Tibial nerve (tissue), 4 donors: ENCODE measurements at regions not wholly inside any gene's neighbourhood (a gene's known extent, or its start where the extent isn't known, plus 50 kb on each side); places are given as distances from the start of the nearest gene placed in this dataset.

Experiments used
- DNase-seq, 2 donors: peaks; one replicate each; pipeline ENCODE4 v3.0.0-alpha.2; 2019; ENCODE audit warnings: low spot score in 2 of 2
- H3K27ac ChIP-seq, 4 donors: fragments of 200-600 bp; sonication (generic) in 3 of 4; one replicate each; pipeline ENCODE4 v1.5.1; 2017 to 2019; ENCODE audit warnings: mild to moderate bottlenecking in 1 of 4
- H3K27me3 ChIP-seq, 2 donors: fragments of 200-600 bp; sonication (generic) in 1 of 2; one replicate each; pipeline versions ENCODE4 v1.5.1 to v1.6.0; 2017 to 2019
- H3K36me3 ChIP-seq, 3 donors: fragments of 200-600 bp; sonication (generic); one replicate each; pipeline ENCODE4 v1.5.1; 2018 to 2019
- H3K4me1 ChIP-seq, 4 donors: fragments of 200-600 bp; sonication (generic) in 3 of 4; one replicate each; pipeline ENCODE4 v1.5.1; 2017 to 2019
- H3K4me3 ChIP-seq, 4 donors: fragments of 200-600 bp; sonication (generic) in 3 of 4; one replicate each; pipeline ENCODE4 v1.5.1; 2017 to 2019; ENCODE audit warnings: mild to moderate bottlenecking in 1 of 4, moderate library complexity in 1 of 4
- H3K9me3 ChIP-seq, 4 donors: fragments of 200-600 bp; sonication (generic) in 3 of 4; one replicate each; pipeline ENCODE4 v1.5.1; 2017 to 2019
- EP300 ChIP-seq, 2 donors: sonication (generic); formaldehyde crosslinking; IDR thresholded peaks; one replicate each; pipeline ENCODE4 v1.6.1; 2017; ENCODE audit warnings: antibody characterized with exemption in 2 of 2, mild to moderate bottlenecking in 1 of 2
- POLR2A ChIP-seq, 2 donors: fragments of 450-650 bp; IDR thresholded peaks; one replicate each; pipeline ENCODE4 v1.6.1; 2017; ENCODE audit warnings: antibody characterized with exemption in 2 of 2, mild to moderate bottlenecking in 2 of 2, moderate library complexity in 2 of 2
- WGBS, 2 donors: methylation state at CpG; one replicate each; pipeline ENCODE4 v1.1.5; 2018; 5-methylcytosine and 5-hydroxymethylcytosine counted together
- TF ChIP-seq, protein P1 (sequence below), 5 experiments: fragments of 200-600 bp in 3 of 5; fragments of 450-650 bp in 2 of 5; sonication (generic) in 3 of 5; IDR thresholded peaks; one replicate each; pipeline ENCODE4 v1.5.1; 2016 to 2019; ENCODE audit warnings: antibody characterized with exemption in 5 of 5, mild to moderate bottlenecking in 3 of 5, moderate library complexity in 2 of 5

DNA sequence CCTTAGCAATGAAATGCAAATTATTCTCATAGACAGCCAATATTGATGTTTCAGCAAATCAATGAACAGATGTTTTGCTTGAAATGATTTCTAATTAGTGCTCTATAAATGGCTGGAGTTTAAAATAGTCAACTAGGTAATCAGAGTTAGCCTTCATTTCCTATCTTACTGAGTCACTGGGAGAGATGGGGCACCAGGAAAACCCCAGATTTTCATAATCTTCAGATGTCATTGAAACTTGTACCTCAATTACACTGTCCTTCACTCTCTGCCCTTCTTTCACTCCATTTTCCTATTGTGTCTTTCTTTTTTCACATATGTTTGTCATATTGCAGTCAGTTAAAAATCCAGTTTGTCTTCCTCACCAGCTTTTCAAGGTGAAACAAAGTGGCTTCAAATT lies 92.7 kb downstream of the C12orf75 start:
- TF ChIP-seq, protein P1, sequence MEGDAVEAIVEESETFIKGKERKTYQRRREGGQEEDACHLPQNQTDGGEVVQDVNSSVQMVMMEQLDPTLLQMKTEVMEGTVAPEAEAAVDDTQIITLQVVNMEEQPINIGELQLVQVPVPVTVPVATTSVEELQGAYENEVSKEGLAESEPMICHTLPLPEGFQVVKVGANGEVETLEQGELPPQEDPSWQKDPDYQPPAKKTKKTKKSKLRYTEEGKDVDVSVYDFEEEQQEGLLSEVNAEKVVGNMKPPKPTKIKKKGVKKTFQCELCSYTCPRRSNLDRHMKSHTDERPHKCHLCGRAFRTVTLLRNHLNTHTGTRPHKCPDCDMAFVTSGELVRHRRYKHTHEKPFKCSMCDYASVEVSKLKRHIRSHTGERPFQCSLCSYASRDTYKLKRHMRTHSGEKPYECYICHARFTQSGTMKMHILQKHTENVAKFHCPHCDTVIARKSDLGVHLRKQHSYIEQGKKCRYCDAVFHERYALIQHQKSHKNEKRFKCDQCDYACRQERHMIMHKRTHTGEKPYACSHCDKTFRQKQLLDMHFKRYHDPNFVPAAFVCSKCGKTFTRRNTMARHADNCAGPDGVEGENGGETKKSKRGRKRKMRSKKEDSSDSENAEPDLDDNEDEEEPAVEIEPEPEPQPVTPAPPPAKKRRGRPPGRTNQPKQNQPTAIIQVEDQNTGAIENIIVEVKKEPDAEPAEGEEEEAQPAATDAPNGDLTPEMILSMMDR (IDR thresholded peaks at IDR 0.05): no peak
- Histone ChIP-seq H3K27ac (no peak overlapping the region), H3K9me3 (no peaks in the 10 kb centered on the region), H3K36me3 (no peaks in the 10 kb centered on the region), H3K4me1 (no peaks in the 10 kb centered on the region), H3K27me3 (no peaks in the 10 kb centered on the region), H3K4me3 (no peak overlapping the region)
- DNase-seq: no peak

DNA sequence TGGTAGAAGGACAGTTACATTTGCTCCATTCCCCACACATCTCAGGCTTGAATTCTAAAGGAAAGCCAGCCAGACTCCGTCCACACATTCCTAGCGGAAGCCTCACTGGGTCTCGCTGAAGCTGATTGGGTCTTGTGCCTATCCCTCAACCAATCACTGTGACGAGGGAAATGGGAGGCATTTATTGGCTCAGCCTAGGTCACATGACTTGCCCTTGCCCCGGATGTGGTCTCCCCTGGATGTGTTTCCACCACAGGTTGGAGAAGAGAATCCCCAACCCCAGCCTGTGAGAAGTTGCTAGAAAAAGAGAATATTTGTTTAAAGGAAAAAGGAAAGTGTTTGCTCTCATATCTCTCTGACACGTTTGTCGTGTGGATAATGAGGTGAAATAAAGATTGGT lies 93.4 kb downstream of the C12orf75 start:
- 89 to 93% methylated on average over 7 of the region's 7 CpGs for WGBS, 2 donors
- no peaks in the 10 kb centered on the region for H3K27me3 ChIP-seq
- no peaks in the 10 kb centered on the region for H3K4me1 ChIP-seq
- no peak overlapping the region for H3K4me3 ChIP-seq
- DNase-seq: no peak
- TF ChIP-seq EP300 (IDR thresholded peaks at IDR 0.05): no peak
- no peaks in the 10 kb centered on the region for H3K36me3 ChIP-seq
- no peaks in the 10 kb centered on the region for H3K9me3 ChIP-seq
- H3K27ac ChIP-seq: no peak overlapping the region

DNA sequence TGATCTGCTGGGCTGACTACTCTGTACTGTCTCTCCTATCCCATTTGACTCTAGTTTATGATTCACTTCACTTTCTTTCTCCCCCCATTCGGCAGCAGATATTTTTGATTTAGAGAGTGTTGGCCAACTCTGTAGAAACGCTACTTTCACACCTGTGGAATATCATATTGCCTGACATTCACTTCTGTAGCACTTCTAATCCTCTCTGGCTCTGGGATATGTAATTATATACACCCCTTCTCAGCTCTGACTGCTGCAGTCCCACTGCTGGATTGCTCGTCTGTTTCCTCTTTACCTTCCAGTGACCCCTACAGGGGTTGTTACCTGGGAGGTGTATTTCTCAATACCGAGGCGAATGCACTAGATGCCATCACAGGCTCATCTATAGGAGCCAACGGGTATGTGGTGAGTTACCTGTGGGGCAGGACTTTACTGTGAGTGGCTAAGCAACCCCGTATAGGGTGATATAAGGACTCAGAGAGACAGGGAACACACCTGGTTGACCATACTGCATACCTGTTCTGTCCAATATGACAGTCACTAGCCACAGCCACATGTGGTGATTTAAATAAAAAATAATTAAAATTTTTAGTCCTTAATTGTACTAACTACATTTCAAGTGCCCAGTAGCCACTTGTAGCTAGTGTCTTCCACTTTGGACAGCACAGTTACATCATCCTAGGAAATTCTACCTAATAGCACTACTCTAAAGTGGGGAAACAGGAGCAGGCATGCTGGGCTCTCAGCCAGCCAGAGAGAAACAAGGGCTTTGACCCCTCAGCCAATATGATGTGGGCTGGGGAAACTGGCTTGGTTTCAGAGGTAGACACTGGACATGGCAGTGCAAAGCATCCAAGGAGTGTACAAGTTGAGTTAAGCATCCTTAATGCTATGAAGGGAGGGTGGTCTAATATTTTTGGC lies 95.0 kb downstream of the C12orf75 start:
- WGBS, 2 donors: 88 to 93% methylated on average over 7 of the region's 7 CpGs
- no peaks in the 10 kb centered on the region for H3K9me3 ChIP-seq
- TF ChIP-seq EP300 (IDR thresholded peaks at IDR 0.05): no peak
- TF ChIP-seq, protein P1 (IDR thresholded peaks at IDR 0.05): no peak
- no peak for TF ChIP-seq POLR2A (IDR thresholded peaks at IDR 0.05)

DNA sequence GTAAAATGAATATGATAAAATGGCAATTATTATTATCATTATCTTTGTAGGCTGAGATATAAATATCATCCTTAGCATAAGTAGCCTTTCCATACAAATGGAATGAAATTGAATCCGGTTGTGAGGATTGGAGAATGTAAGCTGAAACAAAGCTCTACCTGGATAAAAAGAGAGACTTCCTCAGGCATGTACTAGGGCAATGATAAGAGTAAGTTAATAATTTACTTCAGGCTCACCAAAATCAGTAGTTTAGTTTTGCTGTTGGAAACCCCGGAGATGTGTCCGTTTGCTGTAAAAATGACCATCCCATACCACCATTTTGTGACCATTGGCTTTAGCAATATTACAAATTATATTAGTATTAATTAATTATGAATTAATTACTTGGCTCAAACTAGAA lies 96.3 kb downstream of the C12orf75 start:
- TF ChIP-seq, protein P1 (IDR thresholded peaks at IDR 0.05): no peak
- TF ChIP-seq EP300 (IDR thresholded peaks at IDR 0.05) (no peak), POLR2A (IDR thresholded peaks at IDR 0.05) (no peak)
- H3K4me1 ChIP-seq: no peaks in the 10 kb centered on the region
- H3K27ac ChIP-seq: no peak overlapping the region
- no peaks in the 10 kb centered on the region for H3K36me3 ChIP-seq
- H3K27me3 ChIP-seq: no peaks in the 10 kb centered on the region
- H3K4me3 ChIP-seq: no peak overlapping the region
- no peaks in the 10 kb centered on the region for H3K9me3 ChIP-seq
- 91 to 95% methylated on average over 3 of the region's 3 CpGs for WGBS, 2 donors
- DNase-seq: no peak

More for the DNA sequence above, 95.0 kb downstream of the C12orf75 start:
- Histone ChIP-seq H3K27ac (no peak overlapping the region), H3K36me3 (no peaks in the 10 kb centered on the region), H3K4me3 (no peak overlapping the region), H3K27me3 (no peaks in the 10 kb centered on the region), H3K4me1 (no peaks in the 10 kb centered on the region)
- no peak for DNase-seq

DNA sequence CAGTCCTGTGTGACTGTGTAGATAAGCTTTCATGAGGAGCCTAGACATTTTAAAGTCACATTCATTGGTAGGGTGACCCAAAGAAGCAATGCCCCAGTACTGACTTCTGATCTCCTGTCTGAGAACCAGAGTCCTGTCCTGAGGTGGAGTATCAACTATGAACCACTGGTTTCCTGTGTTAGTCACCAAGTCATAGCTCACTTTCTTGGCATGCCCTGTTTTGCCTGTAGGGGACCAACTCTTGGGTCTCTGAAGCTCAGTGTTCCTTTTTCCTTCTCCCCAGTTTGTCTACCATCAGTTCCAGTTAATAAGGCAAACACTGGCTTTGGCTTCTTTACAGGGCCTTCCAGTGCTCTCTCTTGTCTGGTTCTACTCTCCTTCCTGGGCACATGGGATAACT lies 97.4 kb downstream of the C12orf75 start:
- DNase-seq: no peak
- TF ChIP-seq EP300 (IDR thresholded peaks at IDR 0.05) (no peak), POLR2A (IDR thresholded peaks at IDR 0.05) (no peak)
- TF ChIP-seq, protein P1 (IDR thresholded peaks at IDR 0.05): no peak
- Histone ChIP-seq H3K27me3 (no peaks in the 10 kb centered on the region), H3K4me1 (no peaks in the 10 kb centered on the region), H3K9me3 (no peaks in the 10 kb centered on the region), H3K4me3 (no peak overlapping the region), H3K36me3 (no peaks in the 10 kb centered on the region), H3K27ac (no peak overlapping the region)
